ENCODE measurements at regions not wholly inside any gene's neighbourhood (a gene's known extent, or its start where the extent isn't known, plus 50 kb on each side); places are given as distances from the start of the nearest gene placed in this dataset.
"Not testable (repeated sequence)": the region's sequence is repeated elsewhere in the genome, so short reads cannot be mapped to it uniquely, and the experiment has no call there.

GRCh38 chr1:118290046-118290445 lies 105.0 kb upstream of the SPAG17 start:
- ATAC-seq (replicated peaks; ENCODE audit: extremely low read depth, poor library complexity, severe bottlenecking) (no peak), DNase-seq (ENCODE audit: low spot score in 2 of 2) (no peak)
- Mint-ChIP-seq H3K36me3 (ENCODE audit: insufficient read depth) (no peaks in the 10 kb centered on the region), H3K9me3 (peaks cover 8% of the 10 kb centered on the region), H3K27me3 (no peaks in the 10 kb centered on the region), H3K4me3 (no peak overlapping the region), H3K4me1 (no peaks in the 10 kb centered on the region), H3K27ac (ENCODE audit: low read depth) (no peak overlapping the region)

GRCh38 chr1:118280656-118281055 lies 95.6 kb upstream of the SPAG17 start:
- not testable (repeated sequence) for H3K4me3 Mint-ChIP-seq; DNase-seq (ENCODE audit: low spot score in 2 of 2); H3K27me3 Mint-ChIP-seq; H3K27ac Mint-ChIP-seq (ENCODE audit: low read depth); ATAC-seq (replicated peaks; ENCODE audit: extremely low read depth, poor library complexity, severe bottlenecking); H3K4me1 Mint-ChIP-seq; H3K36me3 Mint-ChIP-seq (ENCODE audit: insufficient read depth)
- H3K9me3 Mint-ChIP-seq: peaks cover 12% of the 10 kb centered on the region

GRCh38 chr1:118275472-118276115 lies 90.6 kb upstream of the SPAG17 start:
- Mint-ChIP-seq H3K36me3 (ENCODE audit: insufficient read depth) (no peaks in the 10 kb centered on the region), H3K9me3 (peaks cover 12% of the 10 kb centered on the region), H3K27me3 (no peaks in the 10 kb centered on the region), H3K4me3 (no peak overlapping the region), H3K4me1 (no peaks in the 10 kb centered on the region), H3K27ac (ENCODE audit: low read depth) (no peak overlapping the region)
- DNase-seq (ENCODE audit: low spot score in 2 of 2): no peak
- ATAC-seq (replicated peaks; ENCODE audit: extremely low read depth, poor library complexity, severe bottlenecking): no peak

- Mint-ChIP-seq H3K4me1 (no peaks in the 10 kb centered on the region), H3K27me3 (no peaks in the 10 kb centered on the region), H3K4me3 (no peak overlapping the region), H3K9me3 (peaks cover 7% of the 10 kb centered on the region), H3K27ac (ENCODE audit: low read depth) (no peak overlapping the region), H3K36me3 (ENCODE audit: insufficient read depth) (no peaks in the 10 kb centered on the region)
- DNase-seq (ENCODE audit: low spot score in 2 of 2): no peak
- no peak for ATAC-seq (replicated peaks; ENCODE audit: extremely low read depth, poor library complexity, severe bottlenecking)
Observed at GRCh38 chr1:118272884-118273283, 87.9 kb upstream of the SPAG17 start.

- ATAC-seq (replicated peaks; ENCODE audit: extremely low read depth, poor library complexity, severe bottlenecking) (no peak), DNase-seq (ENCODE audit: low spot score in 2 of 2) (no peak)
- Mint-ChIP-seq H3K36me3 (ENCODE audit: insufficient read depth) (no peaks in the 10 kb centered on the region), H3K9me3 (peaks cover under 1% of the 10 kb centered on the region), H3K4me3 (no peak overlapping the region), H3K27ac (ENCODE audit: low read depth) (no peak overlapping the region), H3K4me1 (no peaks in the 10 kb centered on the region), H3K27me3 (no peaks in the 10 kb centered on the region)
Observed at GRCh38 chr1:118271883-118272282, 86.9 kb upstream of the SPAG17 start.

- peaks cover 7% of the 10 kb centered on the region for H3K9me3 Mint-ChIP-seq
- no peak overlapping the region for H3K27ac Mint-ChIP-seq (ENCODE audit: low read depth)
- no peak overlapping the region for H3K4me3 Mint-ChIP-seq
- no peaks in the 10 kb centered on the region for H3K36me3 Mint-ChIP-seq (ENCODE audit: insufficient read depth)
- ATAC-seq (replicated peaks; ENCODE audit: extremely low read depth, poor library complexity, severe bottlenecking) (no peak), DNase-seq (ENCODE audit: low spot score in 2 of 2) (no peak)
- no peaks in the 10 kb centered on the region for H3K4me1 Mint-ChIP-seq
- H3K27me3 Mint-ChIP-seq: no peaks in the 10 kb centered on the region
Observed at GRCh38 chr1:118269598-118269997, 84.6 kb upstream of the SPAG17 start.

- no peak for ATAC-seq (replicated peaks; ENCODE audit: extremely low read depth, poor library complexity, severe bottlenecking)
- DNase-seq (ENCODE audit: low spot score in 2 of 2): no peak
- no peak overlapping the region for H3K27ac Mint-ChIP-seq (ENCODE audit: low read depth)
- no peaks in the 10 kb centered on the region for H3K4me1 Mint-ChIP-seq
- no peaks in the 10 kb centered on the region for H3K36me3 Mint-ChIP-seq (ENCODE audit: insufficient read depth)
- peaks cover 10% of the 10 kb centered on the region for H3K9me3 Mint-ChIP-seq
- H3K4me3 Mint-ChIP-seq: no peak overlapping the region
- no peaks in the 10 kb centered on the region for H3K27me3 Mint-ChIP-seq
Observed at GRCh38 chr1:118266436-118266835, 81.4 kb upstream of the SPAG17 start.

GRCh38 chr1:118264343-118264742 lies 79.3 kb upstream of the SPAG17 start:
- no peak overlapping the region for H3K27ac Mint-ChIP-seq (ENCODE audit: low read depth)
- no peak for DNase-seq (ENCODE audit: low spot score in 2 of 2)
- H3K4me3 Mint-ChIP-seq: no peak overlapping the region
- no peak for ATAC-seq (replicated peaks; ENCODE audit: extremely low read depth, poor library complexity, severe bottlenecking)
- no peaks in the 10 kb centered on the region for H3K27me3 Mint-ChIP-seq
- no peaks in the 10 kb centered on the region for H3K4me1 Mint-ChIP-seq
- no peaks in the 10 kb centered on the region for H3K36me3 Mint-ChIP-seq (ENCODE audit: insufficient read depth)
- H3K9me3 Mint-ChIP-seq: peaks cover 10% of the 10 kb centered on the region

- Mint-ChIP-seq H3K27ac (ENCODE audit: low read depth) (no peak overlapping the region), H3K4me3 (no peak overlapping the region), H3K4me1 (no peaks in the 10 kb centered on the region), H3K27me3 (no peaks in the 10 kb centered on the region), H3K9me3 (peaks cover 10% of the 10 kb centered on the region), H3K36me3 (ENCODE audit: insufficient read depth) (no peaks in the 10 kb centered on the region)
- DNase-seq (ENCODE audit: low spot score in 2 of 2) (no peak), ATAC-seq (replicated peaks; ENCODE audit: extremely low read depth, poor library complexity, severe bottlenecking) (no peak)
Observed at GRCh38 chr1:118262865-118263264, 77.8 kb upstream of the SPAG17 start.

GRCh38 chr1:118258975-118259374 lies 73.9 kb upstream of the SPAG17 start:
- DNase-seq (ENCODE audit: low spot score in 2 of 2) (no peak), ATAC-seq (replicated peaks; ENCODE audit: extremely low read depth, poor library complexity, severe bottlenecking) (no peak)
- Mint-ChIP-seq H3K36me3 (ENCODE audit: insufficient read depth) (no peaks in the 10 kb centered on the region), H3K9me3 (no peaks in the 10 kb centered on the region), H3K27me3 (no peaks in the 10 kb centered on the region), H3K4me3 (no peak overlapping the region), H3K4me1 (no peaks in the 10 kb centered on the region), H3K27ac (ENCODE audit: low read depth) (no peak overlapping the region)

- no peak overlapping the region for H3K4me3 Mint-ChIP-seq
- DNase-seq (ENCODE audit: low spot score in 2 of 2) (no peak), ATAC-seq (replicated peaks; ENCODE audit: extremely low read depth, poor library complexity, severe bottlenecking) (no peak)
- H3K27me3 Mint-ChIP-seq: peaks cover 9% of the 10 kb centered on the region
- no peaks in the 10 kb centered on the region for H3K36me3 Mint-ChIP-seq (ENCODE audit: insufficient read depth)
- no peak overlapping the region for H3K27ac Mint-ChIP-seq (ENCODE audit: low read depth)
- H3K9me3 Mint-ChIP-seq: no peaks in the 10 kb centered on the region
- H3K4me1 Mint-ChIP-seq: no peaks in the 10 kb centered on the region
Observed at GRCh38 chr1:118257946-118258345, 72.9 kb upstream of the SPAG17 start.

- no peak for DNase-seq (ENCODE audit: low spot score in 2 of 2)
- Mint-ChIP-seq H3K27ac (ENCODE audit: low read depth) (no peak overlapping the region), H3K4me1 (no peaks in the 10 kb centered on the region), H3K9me3 (no peaks in the 10 kb centered on the region), H3K27me3 (peaks cover 9% of the 10 kb centered on the region), H3K36me3 (ENCODE audit: insufficient read depth) (no peaks in the 10 kb centered on the region), H3K4me3 (no peak overlapping the region)
- no peak for ATAC-seq (replicated peaks; ENCODE audit: extremely low read depth, poor library complexity, severe bottlenecking)
Observed at GRCh38 chr1:118254491-118255425, 69.7 kb upstream of the SPAG17 start.

- no peak overlapping the region for H3K4me3 Mint-ChIP-seq
- H3K36me3 Mint-ChIP-seq (ENCODE audit: insufficient read depth): no peaks in the 10 kb centered on the region
- no peaks in the 10 kb centered on the region for H3K9me3 Mint-ChIP-seq
- no peaks in the 10 kb centered on the region for H3K4me1 Mint-ChIP-seq
- DNase-seq (ENCODE audit: low spot score in 2 of 2) (no peak), ATAC-seq (replicated peaks; ENCODE audit: extremely low read depth, poor library complexity, severe bottlenecking) (no peak)
- no peak overlapping the region for H3K27ac Mint-ChIP-seq (ENCODE audit: low read depth)
- peaks cover 9% of the 10 kb centered on the region for H3K27me3 Mint-ChIP-seq
Observed at GRCh38 chr1:118254001-118254400, 69.0 kb upstream of the SPAG17 start.

All from central memory CD8-positive, alpha-beta T cell (primary cell).